ENCODE measurements at regions not wholly inside any gene's neighbourhood (a gene's known extent, or its start where the extent isn't known, plus 50 kb on each side); places are given as distances from the start of the nearest gene placed in this dataset.
"Not testable (repeated sequence)": the region's sequence is repeated elsewhere in the genome, so short reads cannot be mapped to it uniquely, and the experiment has no call there.

GRCh38 chr6:134402372-134402984 lies 84.6 kb upstream of the SGK1 start:
- DNase-seq (ENCODE audit: low spot score), result no peak

GRCh38 chr6:134400941-134401340 lies 83.0 kb upstream of the SGK1 start:
- no peak for DNase-seq (ENCODE audit: low spot score)

GRCh38 chr6:134398453-134398852 lies 80.5 kb upstream of the SGK1 start:
- DNase-seq (ENCODE audit: low spot score), result no peak

GRCh38 chr6:134397676-134398075 lies 79.8 kb upstream of the SGK1 start:
- DNase-seq (ENCODE audit: low spot score), result no peak

DNA sequence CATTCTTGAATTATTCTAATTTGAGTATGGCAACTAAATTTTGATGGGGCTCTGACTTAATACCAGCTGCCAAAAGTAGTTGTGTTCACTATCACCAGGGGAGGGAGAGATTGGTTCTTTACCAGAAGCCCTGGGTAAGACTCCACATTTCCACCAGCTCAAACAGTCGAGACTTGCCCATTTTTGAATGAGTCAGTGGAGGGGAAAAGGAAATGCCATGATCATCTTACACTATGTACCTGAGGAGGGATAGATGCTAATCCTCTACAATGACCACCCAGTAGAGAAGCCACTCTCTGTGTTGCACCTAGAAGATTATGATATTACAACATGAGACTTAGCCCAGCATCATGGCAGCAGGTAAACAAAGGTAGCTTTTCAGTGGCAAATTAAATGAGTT lies 77.0 kb upstream of the SGK1 start:
- no peak for DNase-seq (ENCODE audit: low spot score)

- DNase-seq (ENCODE audit: low spot score), result no peak
Observed at GRCh38 chr6:134394208-134394607, 76.3 kb upstream of the SGK1 start.

DNA sequence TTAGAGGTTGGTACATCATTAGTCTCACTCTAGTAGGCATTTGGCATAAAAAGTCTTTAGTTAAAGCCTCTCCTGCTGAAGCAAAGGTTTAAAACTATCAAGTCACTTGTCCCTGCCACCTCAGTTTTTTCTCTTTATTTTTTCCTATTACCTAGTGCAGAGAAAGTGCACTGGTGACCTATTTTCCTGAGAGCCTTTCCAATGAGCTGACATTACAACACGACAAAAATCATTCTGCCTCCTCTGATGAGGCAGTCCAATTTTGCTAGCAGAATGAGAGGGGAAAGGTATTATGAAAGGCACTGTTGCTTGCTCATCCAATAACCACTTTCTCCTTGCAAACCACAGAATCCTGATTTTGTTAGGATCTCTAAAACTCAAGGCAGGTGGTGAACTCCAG lies 73.3 kb upstream of the SGK1 start:
- no peak for DNase-seq (ENCODE audit: low spot score)

DNA sequence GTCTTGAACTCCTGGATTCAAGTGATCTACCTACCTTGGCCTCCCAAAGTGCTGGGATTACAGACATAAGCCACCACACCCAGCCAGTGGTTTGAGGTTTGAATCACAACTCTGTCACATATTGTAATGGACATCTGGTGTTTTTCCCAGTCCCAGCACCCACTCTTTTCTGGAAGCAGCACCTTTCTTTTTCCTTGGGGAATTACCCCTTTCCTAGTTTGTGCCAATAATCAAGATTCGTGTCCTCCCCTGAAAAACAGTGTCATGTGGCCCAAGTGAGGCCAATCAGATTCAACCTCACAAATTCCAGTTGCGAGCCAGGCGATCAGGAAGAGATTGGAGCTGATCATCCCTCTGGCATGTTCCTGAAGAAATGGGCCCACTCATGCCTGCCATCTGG lies 71.7 kb upstream of the SGK1 start:
- no peak for DNase-seq (ENCODE audit: low spot score)

GRCh38 chr6:134389129-134389528 lies 71.2 kb upstream of the SGK1 start:
- DNase-seq (ENCODE audit: low spot score), result no peak

DNA sequence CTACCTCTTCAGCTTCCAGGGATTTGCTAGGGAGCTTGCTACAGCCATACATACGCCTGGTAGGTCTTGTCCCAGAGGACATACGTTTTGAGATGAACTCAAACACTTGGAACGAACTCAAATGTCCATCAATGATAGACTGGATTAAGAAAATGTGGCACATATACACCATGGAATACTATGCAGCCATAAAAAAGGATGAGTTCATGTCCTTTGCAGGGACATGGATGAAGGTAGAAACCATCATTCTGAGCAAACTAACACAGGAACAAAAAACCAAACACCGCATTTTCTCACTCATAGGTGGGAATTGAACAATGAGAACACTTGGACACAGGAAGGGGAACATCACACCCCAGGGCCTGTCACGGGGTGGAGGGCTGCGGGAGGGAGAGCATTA lies 68.6 kb upstream of the SGK1 start:
- not testable (repeated sequence) for DNase-seq (ENCODE audit: low spot score)

DNA sequence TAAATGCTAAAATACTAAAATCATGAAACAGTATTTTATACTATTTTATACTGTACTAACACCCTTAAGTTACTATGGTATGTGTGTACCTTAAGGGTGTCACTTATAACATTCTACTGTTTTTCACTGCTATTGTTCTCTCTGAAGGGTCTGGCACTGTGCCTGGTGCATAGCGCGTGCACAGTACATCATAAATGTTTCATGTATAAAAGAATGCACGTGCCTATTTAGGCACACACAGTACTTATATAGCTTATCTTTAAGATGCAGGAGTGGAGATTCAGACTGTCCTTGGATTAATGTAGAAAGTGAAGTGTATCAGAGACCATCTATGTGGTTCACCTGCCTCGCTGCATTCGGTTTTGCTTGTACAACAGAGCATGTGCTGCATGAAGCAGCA lies 64.0 kb upstream of the SGK1 start:
- DNase-seq (ENCODE audit: low spot score), result no peak

- DNase-seq (ENCODE audit: low spot score), result no peak
Observed at GRCh38 chr6:134379599-134379998, 61.7 kb upstream of the SGK1 start.

- peak; percentile 70 for DNase-seq (ENCODE audit: low spot score)
Observed at GRCh38 chr6:134379076-134379475, 61.2 kb upstream of the SGK1 start.

GRCh38 chr6:134378426-134378825 lies 60.5 kb upstream of the SGK1 start:
- DNase-seq (ENCODE audit: low spot score), result no peak

GRCh38 chr6:134376785-134377184 lies 58.9 kb upstream of the SGK1 start:
- no peak for DNase-seq (ENCODE audit: low spot score)

DNA sequence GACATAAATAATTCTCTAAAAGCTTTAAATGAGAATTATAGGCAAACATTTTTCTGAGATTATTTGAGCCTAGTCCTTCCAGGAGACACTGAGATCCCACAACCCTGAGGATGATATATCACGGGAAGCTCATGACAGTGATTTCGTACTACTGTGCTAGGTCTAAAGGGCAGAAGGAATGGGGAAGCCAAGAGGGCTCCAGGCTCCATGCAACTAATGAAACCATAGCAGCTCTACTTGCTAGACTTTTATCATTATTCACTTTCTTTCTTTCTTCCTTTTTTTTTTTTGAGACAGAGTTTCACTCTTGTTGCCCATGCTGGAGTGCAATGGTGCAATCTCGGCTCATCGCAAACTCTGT lies 57.3 kb upstream of the SGK1 start:
- DNase-seq (ENCODE audit: low spot score), result no peak

GRCh38 chr6:134374491-134375219 lies 56.7 kb upstream of the SGK1 start:
- DNase-seq (ENCODE audit: low spot score), result no peak

DNA sequence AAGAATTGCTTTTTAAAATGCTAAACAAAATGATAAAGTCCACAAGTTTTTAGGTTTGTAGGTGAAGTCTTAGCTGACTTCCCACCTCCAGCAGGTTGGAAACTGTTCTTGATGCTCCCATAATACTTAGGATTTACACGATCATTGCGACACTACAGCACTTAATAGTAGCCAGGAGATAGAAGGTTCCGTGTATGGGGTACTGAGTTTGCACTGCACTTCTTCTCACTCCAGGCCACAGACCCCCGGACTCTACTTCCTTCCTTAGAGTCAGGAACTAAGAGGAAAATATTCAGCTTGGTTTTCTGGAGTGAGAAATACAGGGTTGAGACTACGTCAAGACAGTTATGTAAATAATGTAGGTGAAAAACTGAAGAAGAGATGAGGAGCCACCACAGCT lies 56.1 kb upstream of the SGK1 start:
- no peak for DNase-seq (ENCODE audit: low spot score)

DNA sequence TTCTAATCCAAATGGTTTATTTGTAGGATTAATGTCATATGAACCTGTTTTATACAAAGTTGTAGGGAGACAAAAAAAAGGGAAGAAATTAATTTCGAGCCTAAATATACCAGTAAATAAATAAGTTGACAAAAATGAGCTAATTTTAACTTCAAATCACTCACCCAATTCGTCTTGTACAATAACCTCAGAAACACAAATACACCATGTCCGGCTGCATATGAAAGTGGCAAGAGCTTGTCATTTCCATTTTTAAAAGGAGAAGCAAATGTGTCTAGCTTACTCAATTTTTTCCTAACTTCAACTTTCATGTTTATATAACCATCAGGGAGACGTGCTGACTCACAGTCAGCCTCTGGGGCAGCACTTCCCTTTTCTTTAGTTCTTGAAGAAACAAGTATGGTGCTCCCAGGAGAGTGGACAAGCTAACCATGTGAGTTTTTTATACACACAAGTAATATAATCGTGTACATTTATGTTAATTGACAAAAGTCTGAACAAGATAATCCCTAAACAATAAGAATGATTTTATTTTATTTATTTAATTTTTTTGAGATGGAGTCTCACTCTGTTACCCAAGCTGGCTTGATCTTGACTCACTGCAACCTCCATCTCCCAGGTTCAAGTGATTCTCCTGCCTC lies 55.5 kb upstream of the SGK1 start:
- DNase-seq (ENCODE audit: low spot score), result peak; percentile 63

- peak; percentile 56 for DNase-seq (ENCODE audit: low spot score)
Observed at GRCh38 chr6:134372603-134373281, 54.8 kb upstream of the SGK1 start.

GRCh38 chr6:134368670-134369069 lies 50.8 kb upstream of the SGK1 start:
- DNase-seq (ENCODE audit: low spot score), result no peak
